Adrenal gland (tissue), 9 donors: ENCODE measurements at regions not wholly inside any gene's neighbourhood (a gene's known extent, or its start where the extent isn't known, plus 50 kb on each side); places are given as distances from the start of the nearest gene placed in this dataset.

ENCODE experiments used
- DNase-seq, 7 donors: peaks; one replicate each; pipeline ENCODE4 v3.0.0-alpha.2; 2019 to 2020
- H3K27ac ChIP-seq, 5 donors: fragments of 200-600 bp; sonication (generic) in 4 of 5; 1 replicate in 3 of 5; 2 replicates in 2 of 5; pipeline versions ENCODE4 v1.5.1 to v1.8.0; 2016 to 2020; ENCODE audit warnings: mild to moderate bottlenecking in 1 of 5
- H3K27me3 ChIP-seq: fragments of 200-600 bp; 2 replicates; pipeline ENCODE4 v1.8.0; 2021
- H3K36me3 ChIP-seq, 2 donors: fragments of 200-600 bp; replicated peaks in 1 of 2; 1 replicate in 1 of 2; 2 replicates in 1 of 2; pipeline versions ENCODE4 v1.5.1 to v1.8.0; 2018 to 2022
- H3K4me1 ChIP-seq, 2 donors: fragments of 200-600 bp; replicated peaks in 1 of 2; 1 replicate in 1 of 2; 2 replicates in 1 of 2; pipeline versions ENCODE4 v1.5.1 to v1.8.0; 2018 to 2021
- H3K4me3 ChIP-seq, 4 donors: fragments of 200-600 bp; sonication (generic) in 3 of 4; one replicate each; pipeline ENCODE4 v1.5.1; 2016 to 2018
- H3K9me3 ChIP-seq, 3 donors: fragments of 200-600 bp; sonication (generic) in 1 of 3; replicated peaks in 1 of 3; 1 replicate in 2 of 3; 2 replicates in 1 of 3; pipeline versions ENCODE4 v1.5.1 to v1.8.0; 2016 to 2021
- POLR2A ChIP-seq, 2 donors: fragments of 450-650 bp; IDR thresholded peaks; one replicate each; pipeline ENCODE4 v1.6.1; 2017; ENCODE audit warnings: antibody characterized with exemption in 2 of 2, mild to moderate bottlenecking in 2 of 2, moderate library complexity in 1 of 2
- WGBS, 4 donors: extraction: QIAGEN DNeasy Blood & Tissue Kit in 2 of 4; methylation state at CpG; one replicate each; pipeline versions ENCODE4 v1.1.5 to v1.1.7; 2013 to 2017; 5-methylcytosine and 5-hydroxymethylcytosine counted together
- intact Hi-C, 2 donors: fragments of 100-400 bp; cut with DNase I; formaldehyde crosslinking; loops; one replicate each; pipeline versions ENCODE4 v1.14.1 to v1.15.0; 2022 to 2023
- TF ChIP-seq, protein P1 (sequence below), 6 experiments: fragments of 450-650 bp in 4 of 6; fragments of 200-600 bp in 2 of 6; sonication (generic) in 1 of 6; IDR thresholded peaks; 1 replicate in 5 of 6; 2 replicates in 1 of 6; pipeline versions ENCODE4 v1.5.1 to v1.8.0; 2016 to 2021; ENCODE audit warnings: antibody characterized with exemption in 6 of 6, mild to moderate bottlenecking in 2 of 6, moderate library complexity in 1 of 6
- donor health status: healthy with polysubstance abuse.
- donor health status: Bipolar disorder and iron deficiency.
- donor health status: DM: yes; HTN: yes; CAD: no.
- donor health status: DM: no; HTN: no; CAD: no.
- donor health status: DM: no; HTN: no; CAD: no.

- TF ChIP-seq, protein P1, sequence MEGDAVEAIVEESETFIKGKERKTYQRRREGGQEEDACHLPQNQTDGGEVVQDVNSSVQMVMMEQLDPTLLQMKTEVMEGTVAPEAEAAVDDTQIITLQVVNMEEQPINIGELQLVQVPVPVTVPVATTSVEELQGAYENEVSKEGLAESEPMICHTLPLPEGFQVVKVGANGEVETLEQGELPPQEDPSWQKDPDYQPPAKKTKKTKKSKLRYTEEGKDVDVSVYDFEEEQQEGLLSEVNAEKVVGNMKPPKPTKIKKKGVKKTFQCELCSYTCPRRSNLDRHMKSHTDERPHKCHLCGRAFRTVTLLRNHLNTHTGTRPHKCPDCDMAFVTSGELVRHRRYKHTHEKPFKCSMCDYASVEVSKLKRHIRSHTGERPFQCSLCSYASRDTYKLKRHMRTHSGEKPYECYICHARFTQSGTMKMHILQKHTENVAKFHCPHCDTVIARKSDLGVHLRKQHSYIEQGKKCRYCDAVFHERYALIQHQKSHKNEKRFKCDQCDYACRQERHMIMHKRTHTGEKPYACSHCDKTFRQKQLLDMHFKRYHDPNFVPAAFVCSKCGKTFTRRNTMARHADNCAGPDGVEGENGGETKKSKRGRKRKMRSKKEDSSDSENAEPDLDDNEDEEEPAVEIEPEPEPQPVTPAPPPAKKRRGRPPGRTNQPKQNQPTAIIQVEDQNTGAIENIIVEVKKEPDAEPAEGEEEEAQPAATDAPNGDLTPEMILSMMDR (IDR thresholded peaks at IDR 0.05): no peak
- no peak for TF ChIP-seq POLR2A (IDR thresholded peaks at IDR 0.05)
- Histone ChIP-seq H3K4me3 (no peak overlapping the region), H3K27me3 (no peaks in the 10 kb centered on the region), H3K9me3 (no peaks in the 10 kb centered on the region), H3K36me3 (no peaks in the 10 kb centered on the region), H3K4me1 (no peaks in the 10 kb centered on the region), H3K27ac (no peak overlapping the region)
- DNase-seq: no peak
- intact Hi-C loops: no loop called here
- 80 to 90% (median 82%) methylated on average over 3 of the region's 3 CpGs for WGBS, 4 donors
Observed at GRCh38 chr11:92822410-92822809, 147.0 kb upstream of the MTNR1B start.

DNA sequence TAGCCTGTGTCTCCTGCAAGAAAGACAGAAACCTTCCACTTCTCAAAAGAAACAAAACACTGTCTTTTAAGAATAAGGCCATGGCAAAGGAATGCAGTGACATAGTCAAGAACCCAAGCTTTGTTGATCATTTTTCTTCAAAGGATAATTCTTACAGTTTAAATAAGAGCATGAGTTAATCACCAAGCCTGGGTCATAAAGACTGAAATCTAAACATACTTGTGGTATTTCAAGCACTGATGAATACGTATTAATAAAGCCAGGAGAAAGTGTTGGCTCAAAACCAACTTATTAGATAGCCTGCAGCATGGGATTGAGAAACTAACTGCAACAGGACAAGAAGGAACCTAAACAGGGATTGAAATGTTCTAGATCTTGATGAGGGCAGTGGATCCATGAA is 143.3 kb upstream of the MTNR1B start:
- no peak overlapping the region for H3K27ac ChIP-seq
- no peaks in the 10 kb centered on the region for H3K27me3 ChIP-seq
- no peak overlapping the region for H3K4me3 ChIP-seq
- TF ChIP-seq POLR2A (IDR thresholded peaks at IDR 0.05): no peak
- TF ChIP-seq, protein P1 (IDR thresholded peaks at IDR 0.05): no peak
- no peaks in the 10 kb centered on the region for H3K9me3 ChIP-seq
- H3K4me1 ChIP-seq: no peaks in the 10 kb centered on the region
- intact Hi-C loops: no loop called here
- no peak for DNase-seq
- 57 to 60% (median 59%) methylated on average over 1 of the region's 1 CpG for WGBS, 4 donors
- H3K36me3 ChIP-seq: no peaks in the 10 kb centered on the region

GRCh38 chr11:92826603-92827002 is 142.8 kb upstream of the MTNR1B start:
- WGBS, 4 donors: 64 to 89% (median 75%) methylated on average over 1 of the region's 1 CpG
- H3K4me1 ChIP-seq: no peaks in the 10 kb centered on the region
- H3K27ac ChIP-seq: no peak overlapping the region
- no peak for DNase-seq
- no peaks in the 10 kb centered on the region for H3K9me3 ChIP-seq
- TF ChIP-seq, protein P1 (IDR thresholded peaks at IDR 0.05): no peak
- TF ChIP-seq POLR2A (IDR thresholded peaks at IDR 0.05): no peak
- no peaks in the 10 kb centered on the region for H3K36me3 ChIP-seq
- H3K4me3 ChIP-seq: no peak overlapping the region
- no peaks in the 10 kb centered on the region for H3K27me3 ChIP-seq
- intact Hi-C loops: no loop called here

GRCh38 chr11:92827132-92827531 is 142.3 kb upstream of the MTNR1B start:
- H3K4me1 ChIP-seq: no peaks in the 10 kb centered on the region
- intact Hi-C loops: no loop called here
- no peak overlapping the region for H3K27ac ChIP-seq
- no peaks in the 10 kb centered on the region for H3K36me3 ChIP-seq
- 57 to 66% (median 63%) methylated on average over 2 of the region's 2 CpGs for WGBS, 4 donors
- H3K27me3 ChIP-seq: no peaks in the 10 kb centered on the region
- TF ChIP-seq POLR2A (IDR thresholded peaks at IDR 0.05): no peak
- TF ChIP-seq, protein P1 (IDR thresholded peaks at IDR 0.05): no peak
- no peak for DNase-seq
- no peaks in the 10 kb centered on the region for H3K9me3 ChIP-seq
- no peak overlapping the region for H3K4me3 ChIP-seq
